GM06990 (cell line): ENCODE measurements at regions not wholly inside any gene's neighbourhood (a gene's known extent, or its start where the extent isn't known, plus 50 kb on each side); places are given as distances from the start of the nearest gene placed in this dataset.

Experiments used
- DNase-seq: peaks from one replicate; pipeline ENCODE4 v3.0.0-alpha.2; 2011; ENCODE audit not compliant: insufficient read length; ENCODE audit errors: extremely low read depth
- H3K27me3 ChIP-seq: replicated peaks from 2 replicates; pipeline ENCODE4 v1.6.0; 2011; ENCODE audit warnings: low read length; ENCODE audit not compliant: control insufficient read depth, insufficient read depth
- H3K36me3 ChIP-seq: 2 replicates; pipeline ENCODE4 v1.5.1; 2011; ENCODE audit warnings: low read length; ENCODE audit not compliant: control insufficient read depth, insufficient read depth
- H3K4me3 ChIP-seq: replicated peaks from 2 replicates; pipeline ENCODE4 v1.5.1; 2011; ENCODE audit warnings: low read depth, mild to moderate bottlenecking, control low read depth, low read length
- CTCF ChIP-seq: IDR thresholded peaks from 2 replicates; pipeline ENCODE4 v1.5.1; 2011; ENCODE audit warnings: low read length, control low read depth, mild to moderate bottlenecking, inconsistent platforms; ENCODE audit not compliant: insufficient read depth, poor library complexity, severe bottlenecking

- no peak overlapping the region for H3K4me3 ChIP-seq
- TF ChIP-seq CTCF, result no peak
- no peaks in the 10 kb centered on the region for H3K36me3 ChIP-seq
- H3K27me3 ChIP-seq, result no peaks in the 10 kb centered on the region
- DNase-seq, result no peak
Observed at GRCh38 chr5:4050203-4050602, 454.6 kb downstream of the IRX1 start.

GRCh38 chr5:4053136-4053535, 457.5 kb downstream of the IRX1 start:
- no peak for TF ChIP-seq CTCF
- no peaks in the 10 kb centered on the region for H3K36me3 ChIP-seq
- H3K27me3 ChIP-seq, result no peaks in the 10 kb centered on the region
- H3K4me3 ChIP-seq, result no peak overlapping the region
- DNase-seq, result no peak

- Histone ChIP-seq H3K27me3 (no peaks in the 10 kb centered on the region), H3K4me3 (no peak overlapping the region), H3K36me3 (no peaks in the 10 kb centered on the region)
- no peak for TF ChIP-seq CTCF
- no peak for DNase-seq
Observed at GRCh38 chr5:4054092-4054491, 458.5 kb downstream of the IRX1 start.

GRCh38 chr5:4058899-4059298, 463.3 kb downstream of the IRX1 start:
- H3K27me3 ChIP-seq, result no peaks in the 10 kb centered on the region
- no peak for DNase-seq
- TF ChIP-seq CTCF, result no peak
- no peaks in the 10 kb centered on the region for H3K36me3 ChIP-seq
- no peak overlapping the region for H3K4me3 ChIP-seq

- DNase-seq, result no peak
- no peaks in the 10 kb centered on the region for H3K27me3 ChIP-seq
- H3K36me3 ChIP-seq, result no peaks in the 10 kb centered on the region
- H3K4me3 ChIP-seq, result no peak overlapping the region
- TF ChIP-seq CTCF, result no peak
Observed at GRCh38 chr5:4065472-4066320, 470.1 kb downstream of the IRX1 start.
